Neural progenitor cell (in vitro differentiated cells): ENCODE measurements at regions not wholly inside any gene's neighbourhood (a gene's known extent, or its start where the extent isn't known, plus 50 kb on each side); places are given as distances from the start of the nearest gene placed in this dataset.

Experiments
- EZH2 ChIP-seq: fragments of 200-600 bp; sonication (generic); IDR thresholded peaks from 2 replicates; pipeline ENCODE4 v1.6.1; 2017; ENCODE audit warnings: antibody characterized with exemption, mild to moderate bottlenecking, moderate library complexity
- EZH2phosphoT487 ChIP-seq: fragments of 200-600 bp; sonication (generic); IDR thresholded peaks from 2 replicates; pipeline ENCODE4 v1.6.1; 2017; ENCODE audit warnings: antibody characterized with exemption

DNA sequence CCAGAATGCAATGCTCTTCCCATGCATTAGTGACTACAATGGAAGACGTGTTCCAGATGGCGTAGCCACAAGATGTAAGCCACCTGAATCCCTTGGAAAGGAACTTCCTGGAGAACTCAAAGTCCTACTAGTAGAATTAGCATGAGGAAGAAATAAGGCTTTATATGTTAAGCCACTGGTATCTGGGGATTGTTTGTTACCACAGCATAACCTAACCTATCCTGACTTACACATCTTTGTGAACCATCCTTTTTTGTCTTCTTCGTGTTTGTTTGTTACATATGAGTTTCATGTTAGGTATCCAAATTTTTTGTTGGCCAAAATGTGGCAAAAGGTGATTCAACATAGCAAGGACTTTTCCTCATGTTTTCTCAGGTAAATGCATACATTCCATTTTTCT lies 188.9 kb downstream of the C1D start:
- TF ChIP-seq EZH2 (no peak), EZH2phosphoT487 (no peak)
